PFSK-1 (cell line): ENCODE measurements at regions not wholly inside any gene's neighbourhood (a gene's known extent, or its start where the extent isn't known, plus 50 kb on each side); places are given as distances from the start of the nearest gene placed in this dataset.

ENCODE experiments used
- FOXP2 ChIP-seq: optimal IDR thresholded peaks from 2 replicates; pipeline ENCODE3; 2011; ENCODE audit warnings: borderline replicate concordance, control low read depth, inconsistent platforms; ENCODE audit not compliant: insufficient read depth; ENCODE audit errors: extremely low read length, extremely low read depth
- POLR2AphosphoS5 ChIP-seq: IDR thresholded peaks from 2 replicates; pipeline ENCODE4 v1.6.1; 2012; ENCODE audit warnings: low read depth, mild to moderate bottlenecking, control low read depth, low read length, moderate library complexity
- REST ChIP-seq, 2 experiments: IDR thresholded peaks; 2 replicates each; pipeline versions ENCODE4 v1.6.1 to v1.8.0; 2011 to 2012; ENCODE audit warnings: low read depth in 2 of 2, low read length in 2 of 2, control low read depth in 1 of 2, inconsistent platforms in 1 of 2, mild to moderate bottlenecking in 1 of 2, moderate library complexity in 1 of 2; ENCODE audit not compliant: insufficient read depth in 1 of 2
- SIN3A ChIP-seq: IDR thresholded peaks from 2 replicates; pipeline ENCODE4 v1.6.1; 2012; ENCODE audit warnings: mild to moderate bottlenecking, low read length, moderate library complexity, borderline replicate concordance; ENCODE audit not compliant: insufficient read depth
- TAF1 ChIP-seq: IDR thresholded peaks from 2 replicates; pipeline ENCODE4 v1.6.1; 2012; ENCODE audit warnings: low read length, control low read depth, borderline replicate concordance; ENCODE audit not compliant: insufficient read depth

- TF ChIP-seq REST (IDR thresholded peaks at IDR 0.05; ENCODE audit: insufficient read depth in 1 of 2, low read depth in 2 of 2, low read length in 2 of 2) (no peak), FOXP2 (no peak), POLR2AphosphoS5 (no peak), TAF1 (no peak), SIN3A (no peak)
Observed at GRCh38 chr3:30440880-30441279, 165.5 kb upstream of the TGFBR2 start.

DNA sequence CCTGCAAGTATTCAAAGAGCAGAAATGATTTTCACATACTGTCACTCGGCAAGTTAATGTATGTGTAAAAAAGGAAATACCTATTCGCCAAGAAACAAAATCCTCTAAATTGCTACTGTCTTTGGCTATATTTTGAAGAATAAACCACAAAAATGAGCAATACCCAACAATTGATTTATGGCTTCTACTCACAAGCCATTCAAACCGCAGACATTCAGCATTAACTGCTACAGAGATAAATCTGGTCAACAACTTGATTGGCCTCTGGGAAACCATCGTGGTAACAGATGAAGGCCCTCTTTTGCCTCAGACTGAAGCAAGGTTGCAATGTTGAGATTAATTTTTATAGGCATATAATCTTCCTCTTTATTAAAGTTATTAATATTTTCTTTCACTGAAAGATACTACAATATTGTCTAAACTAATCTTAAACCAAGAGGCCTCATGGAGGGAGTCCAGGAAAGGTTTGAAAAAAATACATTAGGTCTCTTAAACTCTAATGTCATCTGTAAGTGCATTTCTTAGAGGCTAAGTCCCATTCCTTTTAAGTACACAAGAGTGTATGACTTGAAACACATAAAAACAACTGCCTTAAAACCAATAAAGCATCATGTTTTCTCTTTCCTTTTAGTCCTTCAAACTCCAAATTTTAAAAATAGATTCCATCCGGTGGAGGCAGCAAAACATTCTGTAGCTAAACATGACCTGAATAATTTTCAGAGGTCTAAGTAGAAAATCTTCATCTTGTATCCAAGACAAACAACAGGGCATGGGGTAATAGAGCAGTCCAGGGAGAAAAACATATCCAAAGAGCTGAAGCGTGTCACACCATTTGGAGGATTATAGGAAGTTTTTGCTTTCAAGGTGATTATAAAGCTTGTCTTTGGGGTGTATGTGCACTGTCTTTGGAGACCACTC is 162.4 kb upstream of the TGFBR2 start:
- no peak for TF ChIP-seq SIN3A
- no peak for TF ChIP-seq TAF1
- TF ChIP-seq FOXP2, result no peak
- no peak for TF ChIP-seq REST (IDR thresholded peaks at IDR 0.05; ENCODE audit: insufficient read depth in 1 of 2, low read depth in 2 of 2, low read length in 2 of 2)
- TF ChIP-seq POLR2AphosphoS5, result no peak

- TF ChIP-seq FOXP2 (no peak), SIN3A (no peak), TAF1 (no peak), REST (IDR thresholded peaks at IDR 0.05; ENCODE audit: insufficient read depth in 1 of 2, low read depth in 2 of 2, low read length in 2 of 2) (no peak), POLR2AphosphoS5 (no peak)
Observed at GRCh38 chr3:30448450-30449289, 157.7 kb upstream of the TGFBR2 start.

DNA sequence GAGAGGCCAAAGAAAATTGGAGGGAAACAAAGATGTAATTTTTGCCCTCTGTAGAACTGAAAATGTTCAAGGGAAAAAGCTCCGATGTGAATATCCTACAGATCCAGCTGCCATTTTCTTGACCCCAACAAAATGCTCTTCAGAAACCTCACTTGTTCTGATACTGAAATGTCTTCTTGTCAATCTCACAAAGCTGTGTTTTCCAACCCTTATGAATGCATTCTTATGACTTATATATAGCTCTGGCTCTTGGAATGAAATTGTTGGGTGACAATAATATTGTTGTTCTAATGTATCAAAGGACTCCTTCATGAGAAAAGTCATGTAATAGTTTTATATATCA is 157.1 kb upstream of the TGFBR2 start:
- TF ChIP-seq POLR2AphosphoS5, result no peak
- no peak for TF ChIP-seq SIN3A
- TF ChIP-seq REST (IDR thresholded peaks at IDR 0.05; ENCODE audit: insufficient read depth in 1 of 2, low read depth in 2 of 2, low read length in 2 of 2), result no peak
- TF ChIP-seq TAF1, result no peak
- TF ChIP-seq FOXP2, result no peak
